HG03571 (cell line): ENCODE measurements at regions not wholly inside any gene's neighbourhood (a gene's known extent, or its start where the extent isn't known, plus 50 kb on each side); places are given as distances from the start of the nearest gene placed in this dataset.

Source experiments
- ATAC-seq: cut with Tn5 transposase; IDR thresholded peaks from one replicate; pipeline ENCODE4 v1.9.1; 2021; ENCODE audit not compliant: unreplicated experiment

- no peak for ATAC-seq
Observed at GRCh38 chr12:132426349-132427173, 63.4 kb upstream of the FBRSL1 start.

GRCh38 chr12:132424811-132425210 is 65.1 kb upstream of the FBRSL1 start:
- no peak for ATAC-seq

GRCh38 chr12:132423820-132424645 is 65.9 kb upstream of the FBRSL1 start:
- no peak for ATAC-seq

- ATAC-seq: no peak
Observed at GRCh38 chr12:132423251-132423819, 66.6 kb upstream of the FBRSL1 start.

GRCh38 chr12:132422381-132423043 is 67.4 kb upstream of the FBRSL1 start:
- no peak for ATAC-seq

- ATAC-seq: no peak
Observed at GRCh38 chr12:132422040-132422380, 67.9 kb upstream of the FBRSL1 start.

GRCh38 chr12:132419631-132420246 is 70.2 kb upstream of the FBRSL1 start:
- ATAC-seq: no peak

GRCh38 chr12:132418393-132418925 is 71.5 kb upstream of the FBRSL1 start:
- no peak for ATAC-seq

GRCh38 chr12:132417741-132418140 is 72.2 kb upstream of the FBRSL1 start:
- ATAC-seq: no peak

GRCh38 chr12:132416827-132417226 is 73.1 kb upstream of the FBRSL1 start:
- no peak for ATAC-seq

- ATAC-seq: no peak
Observed at GRCh38 chr12:132416121-132416673, 73.8 kb upstream of the FBRSL1 start.

GRCh38 chr12:132415327-132416120 is 74.4 kb upstream of the FBRSL1 start:
- ATAC-seq: no peak

GRCh38 chr12:132414634-132415326 is 75.2 kb upstream of the FBRSL1 start:
- peak; percentile 79 for ATAC-seq

- ATAC-seq: no peak
Observed at GRCh38 chr12:132413931-132414588, 75.9 kb upstream of the FBRSL1 start.

- no peak for ATAC-seq
Observed at GRCh38 chr12:132411457-132411856, 78.5 kb upstream of the FBRSL1 start.

- no peak for ATAC-seq
Observed at GRCh38 chr12:132410849-132411248, 79.1 kb upstream of the FBRSL1 start.

- ATAC-seq: no peak
Observed at GRCh38 chr12:132410296-132410625, 79.7 kb upstream of the FBRSL1 start.

- no peak for ATAC-seq
Observed at GRCh38 chr12:132409495-132410295, 80.3 kb upstream of the FBRSL1 start.
